Activated CD4-positive, alpha-beta T cell treated with anti-CD3 and anti-CD28 coated beads for 36 hours (primary cell): ENCODE measurements at regions not wholly inside any gene's neighbourhood (a gene's known extent, or its start where the extent isn't known, plus 50 kb on each side); places are given as distances from the start of the nearest gene placed in this dataset.
"Not testable (repeated sequence)": the region's sequence is repeated elsewhere in the genome, so short reads cannot be mapped to it uniquely, and the experiment has no call there.

Experiments
- ATAC-seq: fragments of 200-7000 bp; cut with Tn5 transposase; one replicate; pipeline ENCODE4 v1.10.0; 2021; ENCODE audit warnings: mild to moderate bottlenecking, moderate library complexity
- CTCF ChIA-PET: fragments of 350-600 bp; sonication (Branson Sonifier 250); formaldehyde crosslinking; loops from one replicate; lab custom pipeline; 2021; ENCODE audit warnings: antibody characterized with exemption; lab: Charles Lee
- POLR2A ChIA-PET: fragments of 350-600 bp; sonication (Branson Sonifier 250); formaldehyde crosslinking; loops from one replicate; lab custom pipeline; 2021; ENCODE audit warnings: antibody characterized with exemption, inconsistent platforms; lab: Charles Lee
- DNase-seq: peaks from one replicate; pipeline ENCODE4 v3.0.0-alpha.2; 2020
- H3K27ac Mint-ChIP-seq: one replicate; pipeline ENCODE4 v1.8.0; 2021; ENCODE audit warnings: mixed read lengths
- H3K27me3 Mint-ChIP-seq: one replicate; pipeline ENCODE4 v1.8.0; 2021; ENCODE audit warnings: mixed read lengths
- H3K36me3 Mint-ChIP-seq: one replicate; pipeline ENCODE4 v1.8.0; 2021; ENCODE audit warnings: low read depth, mixed read lengths
- H3K4me1 Mint-ChIP-seq: one replicate; pipeline ENCODE4 v1.8.0; 2021; ENCODE audit warnings: mixed read lengths
- H3K4me3 Mint-ChIP-seq: one replicate; pipeline ENCODE4 v1.8.0; 2021; ENCODE audit warnings: mild to moderate bottlenecking, moderate library complexity, mixed read lengths
- H3K9me3 Mint-ChIP-seq: one replicate; pipeline ENCODE4 v1.8.0; 2021; ENCODE audit warnings: low read depth, mixed read lengths
- intact Hi-C, 2 experiments: fragments of 100-400 bp; cut with DNase I in 1 of 2; cut with micrococcal nuclease in 1 of 2; formaldehyde crosslinking; loops; one replicate each; pipeline versions ENCODE4 v1.14.2 to v1.15.1; 2022 to 2024; cut with DNase I, micrococcal nuclease

GRCh38 chr5:96483878-96484277, 50.8 kb upstream of the PCSK1 start:
- ChIA-PET CTCF (interaction anchor here (1.3 to 1.4 kb wide), 2 partner anchors 50 to 130 kb away, joined by 3 read pairs; no protein-coding TSS in a partner anchor), POLR2A (no interaction called here)
- Mint-ChIP-seq H3K9me3 (no peaks in the 10 kb centered on the region), H3K27me3 (peaks cover 8% of the 10 kb centered on the region), H3K4me3 (no peak overlapping the region), H3K36me3 (no peaks in the 10 kb centered on the region), H3K4me1 (no peaks in the 10 kb centered on the region), H3K27ac (no peak overlapping the region)
- DNase-seq (peak; percentile 23), ATAC-seq (no peak)
- intact Hi-C loops: loop anchor here in 1 of 2 experiments (5.0 kb wide), 1 partner anchor 52 kb away; the partner anchor contains the start of gene PCSK1

DNA sequence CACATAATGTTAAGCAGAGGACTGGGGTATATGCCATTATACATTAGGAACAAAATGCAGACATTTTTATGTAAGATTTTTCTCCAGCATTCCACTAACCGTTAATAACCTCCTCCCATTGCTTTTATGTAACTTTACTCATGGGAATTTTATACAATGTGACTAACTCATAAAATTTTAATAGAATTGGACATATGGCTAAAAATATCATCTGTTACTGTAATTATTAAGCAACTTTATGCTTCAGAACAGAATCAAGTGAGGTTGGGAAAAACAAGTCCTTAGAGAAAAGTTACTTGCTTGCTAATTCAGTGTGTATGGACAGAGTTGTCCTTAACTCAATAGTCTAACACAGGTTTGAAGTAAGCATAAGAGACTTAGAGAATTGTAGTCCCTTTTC, 54.8 kb upstream of the PCSK1 start:
- no peak for ATAC-seq
- CTCF ChIA-PET: no interaction called here
- DNase-seq: no peak
- POLR2A ChIA-PET: no interaction called here
- intact Hi-C loops: no loop called here
- Mint-ChIP-seq H3K4me1 (no peaks in the 10 kb centered on the region), H3K27me3 (peaks cover 8% of the 10 kb centered on the region), H3K4me3 (no peak overlapping the region), H3K9me3 (no peaks in the 10 kb centered on the region), H3K27ac (no peak overlapping the region), H3K36me3 (no peaks in the 10 kb centered on the region)

DNA sequence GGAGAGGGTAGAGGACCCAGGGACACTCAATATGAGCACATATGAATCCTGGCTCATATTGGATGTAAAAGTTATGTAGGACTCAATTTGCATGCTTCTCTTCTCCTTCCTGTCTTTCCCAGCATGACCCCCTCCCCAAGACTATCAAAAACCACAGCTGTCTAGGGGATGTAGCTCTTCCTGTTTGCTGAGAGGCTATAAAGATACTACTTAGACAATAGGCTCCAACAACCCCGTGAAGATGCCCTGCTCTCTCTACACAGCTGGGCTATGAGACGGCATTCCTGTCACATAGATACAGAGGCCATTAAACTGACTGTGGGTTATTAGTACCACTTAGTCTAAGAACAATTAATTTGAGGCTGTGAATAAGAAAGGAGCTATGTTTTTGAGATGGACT, 56.5 kb upstream of the PCSK1 start:
- ATAC-seq: no peak
- Mint-ChIP-seq H3K4me1 (no peaks in the 10 kb centered on the region), H3K27me3 (peaks cover 8% of the 10 kb centered on the region), H3K36me3 (no peaks in the 10 kb centered on the region), H3K27ac (no peak overlapping the region), H3K4me3 (no peak overlapping the region), H3K9me3 (no peaks in the 10 kb centered on the region)
- POLR2A ChIA-PET: no interaction called here
- CTCF ChIA-PET: no interaction called here
- intact Hi-C loops: no loop called here
- no peak for DNase-seq

DNA sequence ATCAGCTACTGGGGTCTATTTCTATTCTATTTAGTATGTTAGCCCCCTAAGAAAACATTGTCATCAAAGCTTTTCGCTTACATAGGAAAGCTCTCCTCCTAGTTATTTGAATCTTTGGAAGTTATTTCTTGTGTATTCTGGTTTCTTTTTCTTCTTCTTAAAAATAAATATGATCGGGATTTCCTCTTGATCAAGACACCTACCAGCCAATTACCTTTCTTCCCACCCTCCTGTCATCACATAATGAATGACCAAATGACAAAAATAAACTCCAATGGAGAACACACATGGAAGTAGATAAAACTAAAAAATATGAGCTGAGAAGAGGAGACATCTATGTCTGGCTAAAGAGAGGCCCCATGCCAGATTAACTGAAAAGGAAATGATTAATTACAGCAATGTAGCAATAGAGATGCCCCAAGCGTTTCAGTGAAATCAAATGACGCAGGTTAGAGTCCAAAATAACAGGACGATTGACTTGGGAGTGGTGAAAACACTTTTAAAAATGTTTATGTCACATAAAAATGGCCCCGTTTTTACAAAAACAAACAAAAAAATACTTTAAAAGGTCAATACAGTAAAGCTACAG, 59.5 kb upstream of the PCSK1 start:
- POLR2A ChIA-PET: no interaction called here
- ATAC-seq: no peak
- Mint-ChIP-seq H3K4me1 (no peaks in the 10 kb centered on the region), H3K27ac (no peak overlapping the region), H3K27me3 (peaks cover 6% of the 10 kb centered on the region), H3K4me3 (no peak overlapping the region), H3K9me3 (no peaks in the 10 kb centered on the region), H3K36me3 (no peaks in the 10 kb centered on the region)
- intact Hi-C loops: no loop called here
- CTCF ChIA-PET: no interaction called here
- no peak for DNase-seq

DNA sequence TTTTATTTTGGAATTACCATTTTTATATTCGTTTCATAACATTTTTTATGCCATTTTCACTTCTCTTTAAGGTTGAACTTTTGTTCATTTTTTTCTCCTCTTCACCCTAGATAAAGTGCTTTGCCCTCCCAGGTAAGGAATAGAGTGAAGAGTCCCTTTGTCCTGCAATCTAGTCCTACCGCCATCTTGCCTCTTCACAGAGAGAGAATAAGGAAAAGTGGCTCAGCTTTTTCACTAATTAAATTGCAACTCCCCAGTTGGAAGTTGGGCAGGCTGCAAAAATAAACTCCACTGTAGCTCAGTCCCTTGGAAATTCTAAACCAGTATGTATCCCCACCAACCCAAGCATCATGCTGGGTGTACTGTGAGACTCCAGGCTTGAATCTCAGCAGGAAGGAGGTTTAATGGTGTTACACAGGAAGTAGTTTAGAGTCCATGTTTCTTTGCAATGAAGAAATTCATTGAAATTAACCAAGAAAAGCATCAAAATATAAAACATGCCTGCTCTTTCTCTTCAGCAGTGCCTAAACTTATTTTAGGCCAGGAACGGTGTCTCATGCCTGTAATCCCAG, 60.3 kb upstream of the PCSK1 start:
- Mint-ChIP-seq H3K27me3 (peaks cover 5% of the 10 kb centered on the region), H3K27ac (no peak overlapping the region), H3K9me3 (no peaks in the 10 kb centered on the region), H3K36me3 (no peaks in the 10 kb centered on the region), H3K4me1 (no peaks in the 10 kb centered on the region), H3K4me3 (no peak overlapping the region)
- intact Hi-C loops: no loop called here
- ATAC-seq (no peak), DNase-seq (no peak)
- CTCF ChIA-PET: no interaction called here
- POLR2A ChIA-PET: no interaction called here

- H3K4me3 Mint-ChIP-seq, H3K27ac Mint-ChIP-seq, H3K9me3 Mint-ChIP-seq, H3K27me3 Mint-ChIP-seq, POLR2A ChIA-PET, H3K36me3 Mint-ChIP-seq, ATAC-seq, H3K4me1 Mint-ChIP-seq, intact Hi-C loops, DNase-seq: not testable (repeated sequence)
- CTCF ChIA-PET: interaction anchor here (0.6 kb wide), 1 partner anchor 537 kb away, joined by 4 read pairs; no protein-coding TSS in a partner anchor
These were observed 62.4 kb upstream of the PCSK1 start for GRCh38 chr5:96495412-96495811.

- H3K27me3 Mint-ChIP-seq, ATAC-seq, H3K36me3 Mint-ChIP-seq, POLR2A ChIA-PET, H3K4me3 Mint-ChIP-seq, H3K27ac Mint-ChIP-seq, DNase-seq, intact Hi-C loops, H3K9me3 Mint-ChIP-seq, CTCF ChIA-PET, H3K4me1 Mint-ChIP-seq: not testable (repeated sequence)
These were observed 64.0 kb upstream of the PCSK1 start for GRCh38 chr5:96497027-96497426.

DNA sequence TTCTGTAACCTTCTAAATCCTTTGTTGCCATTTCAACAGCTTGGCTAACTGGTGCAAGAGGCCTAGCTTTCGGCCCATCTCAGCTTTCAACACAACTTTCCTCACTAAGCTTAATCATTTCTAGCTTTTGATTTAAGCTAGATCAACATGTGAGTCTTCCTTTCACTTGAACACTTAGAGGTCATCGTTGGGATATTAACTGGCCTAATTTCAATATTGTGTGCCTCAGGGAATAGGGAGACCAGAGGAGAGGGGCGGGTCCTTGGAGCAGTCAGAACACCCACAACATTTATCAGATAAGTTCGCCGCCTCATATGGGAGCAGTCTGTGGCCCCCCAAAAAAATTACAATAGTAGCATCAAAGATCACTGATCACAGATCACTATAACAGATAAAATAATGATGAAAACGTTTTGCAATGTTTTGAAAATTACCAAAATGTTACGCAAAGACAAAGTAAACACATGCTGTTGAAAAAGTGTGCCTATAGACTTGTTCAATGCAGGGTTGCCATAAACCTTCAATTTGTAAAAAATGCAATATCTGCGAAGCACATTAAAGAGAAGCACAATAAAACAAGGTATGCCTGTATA, 66.8 kb upstream of the PCSK1 start:
- intact Hi-C loops: no loop called here
- Mint-ChIP-seq H3K36me3 (no peaks in the 10 kb centered on the region), H3K4me1 (no peaks in the 10 kb centered on the region), H3K9me3 (no peaks in the 10 kb centered on the region), H3K27ac (no peak overlapping the region), H3K4me3 (no peak overlapping the region), H3K27me3 (peaks cover 7% of the 10 kb centered on the region)
- no peak for DNase-seq
- no peak for ATAC-seq
- ChIA-PET POLR2A (no interaction called here), CTCF (no interaction called here)

- Mint-ChIP-seq H3K27me3 (peaks cover 4% of the 10 kb centered on the region), H3K4me1 (no peaks in the 10 kb centered on the region), H3K36me3 (no peaks in the 10 kb centered on the region), H3K27ac (no peak overlapping the region), H3K9me3 (no peaks in the 10 kb centered on the region), H3K4me3 (no peak overlapping the region)
- ATAC-seq (no peak), DNase-seq (no peak)
- POLR2A ChIA-PET: no interaction called here
- CTCF ChIA-PET: no interaction called here
- intact Hi-C loops: no loop called here
These were observed 69.1 kb upstream of the PCSK1 start for GRCh38 chr5:96501991-96502646.

- CTCF ChIA-PET: interaction anchor here (0.7 kb wide), 1 partner anchor 30 kb away, joined by 5 read pairs; no protein-coding TSS in a partner anchor
- no peaks in the 10 kb centered on the region for H3K36me3 Mint-ChIP-seq
- POLR2A ChIA-PET: interaction anchor here (0.7 kb wide), 1 partner anchor 661 kb away, joined by 14 read pairs; no protein-coding TSS in a partner anchor
These were observed 70.6 kb upstream of the PCSK1 start for GRCh38 chr5:96503501-96504236.

DNA sequence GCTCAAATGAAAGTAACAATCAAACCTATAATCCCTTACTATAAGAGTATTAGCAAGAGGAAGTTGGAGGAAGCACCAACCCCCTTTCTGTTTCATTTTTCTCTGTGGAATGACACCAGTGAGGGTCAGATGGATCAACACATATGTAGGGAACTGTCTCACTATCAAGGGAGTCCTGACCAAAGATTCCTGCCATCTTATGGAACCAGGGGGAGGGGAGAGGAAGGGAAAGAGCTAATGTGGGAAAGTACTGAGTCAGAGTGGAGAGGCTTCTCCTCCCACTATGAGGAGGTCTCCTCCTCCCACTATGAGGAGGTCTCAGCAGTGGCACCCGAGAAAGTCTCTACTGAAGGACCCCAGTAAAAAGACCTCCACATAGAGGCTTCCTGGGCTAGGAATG, 73.3 kb upstream of the PCSK1 start:
- Mint-ChIP-seq H3K4me3 (no peak overlapping the region), H3K4me1 (peaks cover 4% of the 10 kb centered on the region), H3K27ac (no peak overlapping the region), H3K36me3 (no peaks in the 10 kb centered on the region), H3K27me3 (no peaks in the 10 kb centered on the region), H3K9me3 (no peaks in the 10 kb centered on the region)
- ATAC-seq (no peak), DNase-seq (no peak)
- ChIA-PET POLR2A (no interaction called here), CTCF (interaction anchor here (1.5 kb wide), 1 partner anchor 11 kb away, joined by 3 read pairs; no protein-coding TSS in a partner anchor)
- intact Hi-C loops: no loop called here

More at GRCh38 chr5:96503501-96504236, 70.6 kb upstream of the PCSK1 start:
- Mint-ChIP-seq H3K4me3 (no peak overlapping the region), H3K9me3 (no peaks in the 10 kb centered on the region), H3K4me1 (no peaks in the 10 kb centered on the region), H3K27ac (no peak overlapping the region), H3K27me3 (peaks cover 4% of the 10 kb centered on the region)
- no peak for DNase-seq
- ATAC-seq: no peak
- intact Hi-C loops: no loop called here
